WTC11 (cell line): ENCODE measurements at regions not wholly inside any gene's neighbourhood (a gene's known extent, or its start where the extent isn't known, plus 50 kb on each side); places are given as distances from the start of the nearest gene placed in this dataset.

Experiments used
- ATAC-seq: fragments of 200-7000 bp; cut with Tn5 transposase; 2 replicates; pipeline ENCODE4 v1.10.0; 2021; ENCODE audit warnings: mild to moderate bottlenecking, moderate library complexity
- CTCF ChIA-PET: fragments of 300-600 bp; sonication (Branson Sonifier 250); formaldehyde crosslinking; loops from one replicate; lab custom pipeline; 2021; ENCODE audit warnings: antibody characterized with exemption; lab: Charles Lee
- POLR2A ChIA-PET: fragments of 350-600 bp; sonication (Branson Sonifier 250); formaldehyde crosslinking; loops from one replicate; lab custom pipeline; 2021; ENCODE audit warnings: antibody characterized with exemption; lab: Charles Lee
- DNase-seq: peaks from one replicate; pipeline ENCODE4 v3.0.0; 2021; ENCODE audit warnings: low spot score
- H3K27ac Mint-ChIP-seq: 2 replicates; pipeline ENCODE4 v1.8.0; 2021; ENCODE audit warnings: mixed read lengths
- H3K27me3 Mint-ChIP-seq: 2 replicates; pipeline ENCODE4 v1.8.0; 2021; ENCODE audit warnings: low read depth, mild to moderate bottlenecking, moderate library complexity, mixed read lengths
- H3K36me3 Mint-ChIP-seq: 2 replicates; pipeline ENCODE4 v1.8.0; 2021; ENCODE audit warnings: mixed read lengths
- H3K4me1 Mint-ChIP-seq: 2 replicates; pipeline ENCODE4 v1.8.0; 2022; ENCODE audit warnings: mixed read lengths
- H3K4me3 Mint-ChIP-seq: 2 replicates; pipeline ENCODE4 v1.8.0; 2021; ENCODE audit warnings: mild to moderate bottlenecking, moderate library complexity, mixed read lengths
- H3K9me3 Mint-ChIP-seq: 2 replicates; pipeline ENCODE4 v1.8.0; 2021; ENCODE audit warnings: mixed read lengths
- ATF1 ChIP-seq: sonication (generic); formaldehyde crosslinking; IDR thresholded peaks from 2 replicates; pipeline ENCODE4 v1.8.1; 2023; ENCODE audit warnings: mild to moderate bottlenecking, moderate library complexity, missing genetic modification reagents
- CREM ChIP-seq: sonication (generic); formaldehyde crosslinking; IDR thresholded peaks from 2 replicates; pipeline ENCODE4 v1.8.1; 2022; ENCODE audit warnings: mild to moderate bottlenecking, missing genetic modification reagents, moderate library complexity
- FOXP1 ChIP-seq: sonication (generic); formaldehyde crosslinking; IDR thresholded peaks from 2 replicates; pipeline ENCODE4 v1.8.0; 2022; ENCODE audit warnings: missing genetic modification reagents, mild to moderate bottlenecking, moderate library complexity, borderline replicate concordance
- GABPB1 ChIP-seq: sonication (generic); formaldehyde crosslinking; IDR thresholded peaks from 2 replicates; pipeline ENCODE4 v1.8.1; 2023; ENCODE audit warnings: mild to moderate bottlenecking, missing genetic modification reagents
- MYBL2 ChIP-seq: sonication (generic); formaldehyde crosslinking; IDR thresholded peaks from 2 replicates; pipeline ENCODE4 v1.8.1; 2023; ENCODE audit warnings: mild to moderate bottlenecking, moderate library complexity, missing genetic modification reagents
- NFATC4 ChIP-seq: fragments of 250-450 bp; sonication (Bioruptor Pico); IDR thresholded peaks from 2 replicates; pipeline ENCODE4 v1.9.0; 2021; ENCODE audit warnings: mild to moderate bottlenecking
- RELA ChIP-seq: sonication (generic); formaldehyde crosslinking; IDR thresholded peaks from 2 replicates; pipeline ENCODE4 v1.8.1; 2022; ENCODE audit warnings: missing genetic modification reagents, mild to moderate bottlenecking, borderline replicate concordance
- RORB ChIP-seq: fragments of 250-450 bp; sonication (Bioruptor Pico); IDR thresholded peaks from 2 replicates; pipeline ENCODE4 v1.9.0; 2021; ENCODE audit warnings: mild to moderate bottlenecking
- TEAD4 ChIP-seq: sonication (generic); formaldehyde crosslinking; IDR thresholded peaks from 2 replicates; pipeline ENCODE4 v1.8.0; 2022; ENCODE audit warnings: mild to moderate bottlenecking, missing genetic modification reagents
- ZNF121 ChIP-seq: sonication (generic); formaldehyde crosslinking; IDR thresholded peaks from 2 replicates; pipeline ENCODE4 v1.8.0; 2023; ENCODE audit warnings: missing genetic modification reagents
- ZNF219 ChIP-seq: sonication (generic); formaldehyde crosslinking; IDR thresholded peaks from 2 replicates; pipeline ENCODE4 v1.8.0; 2023; ENCODE audit warnings: missing genetic modification reagents, mild to moderate bottlenecking, borderline replicate concordance
- ZNF232 ChIP-seq: sonication (generic); formaldehyde crosslinking; IDR thresholded peaks from 2 replicates; pipeline ENCODE4 v1.8.0; 2022; ENCODE audit warnings: mild to moderate bottlenecking, missing genetic modification reagents
- ZNF317 ChIP-seq: sonication (generic); formaldehyde crosslinking; IDR thresholded peaks from 2 replicates; pipeline ENCODE4 v1.8.1; 2023; ENCODE audit warnings: low read depth, mild to moderate bottlenecking, moderate library complexity, missing genetic modification reagents, borderline replicate concordance
- ZNF416 ChIP-seq: fragments of 250-450 bp; sonication (Bioruptor Pico); IDR thresholded peaks from 2 replicates; pipeline ENCODE4 v1.9.0; 2021; ENCODE audit warnings: mild to moderate bottlenecking, inconsistent platforms
- TF ChIP-seq, protein P1 (sequence below): sonication (generic); formaldehyde crosslinking; IDR thresholded peaks from 2 replicates; pipeline ENCODE4 v1.8.1; 2022; ENCODE audit warnings: mild to moderate bottlenecking, missing genetic modification reagents, moderate library complexity, borderline replicate concordance
- TF ChIP-seq, protein P2 (sequence below): fragments of 200-600 bp; IDR thresholded peaks from 2 replicates; pipeline ENCODE4 v1.8.0; 2022; ENCODE audit warnings: antibody characterized with exemption
- TF ChIP-seq, protein P3 (sequence below): fragments of 250-450 bp; sonication (Bioruptor Pico); IDR thresholded peaks from 2 replicates; pipeline ENCODE4 v1.9.0; 2021; ENCODE audit warnings: moderate library complexity, mild to moderate bottlenecking, inconsistent platforms, borderline replicate concordance
- TF ChIP-seq, protein P4 (sequence below): fragments of 250-450 bp; sonication (Bioruptor Pico); conservative IDR thresholded peaks from 2 replicates; pipeline ENCODE4 v1.9.0; 2021; ENCODE audit warnings: mild to moderate bottlenecking
- TF ChIP-seq, protein P5 (sequence below): sonication (generic); formaldehyde crosslinking; conservative IDR thresholded peaks from 2 replicates; pipeline ENCODE4 v1.8.1; 2023; ENCODE audit warnings: mild to moderate bottlenecking, low read depth, missing genetic modification reagents, moderate library complexity
- TF ChIP-seq, protein P6 (sequence below): sonication (generic); formaldehyde crosslinking; conservative IDR thresholded peaks from 2 replicates; pipeline ENCODE4 v1.8.1; 2022; ENCODE audit warnings: mild to moderate bottlenecking, missing genetic modification reagents
- TF ChIP-seq, protein P7 (sequence below): sonication (generic); formaldehyde crosslinking; IDR thresholded peaks from 2 replicates; pipeline ENCODE4 v1.8.0; 2022; ENCODE audit warnings: mild to moderate bottlenecking, missing genetic modification reagents

DNA sequence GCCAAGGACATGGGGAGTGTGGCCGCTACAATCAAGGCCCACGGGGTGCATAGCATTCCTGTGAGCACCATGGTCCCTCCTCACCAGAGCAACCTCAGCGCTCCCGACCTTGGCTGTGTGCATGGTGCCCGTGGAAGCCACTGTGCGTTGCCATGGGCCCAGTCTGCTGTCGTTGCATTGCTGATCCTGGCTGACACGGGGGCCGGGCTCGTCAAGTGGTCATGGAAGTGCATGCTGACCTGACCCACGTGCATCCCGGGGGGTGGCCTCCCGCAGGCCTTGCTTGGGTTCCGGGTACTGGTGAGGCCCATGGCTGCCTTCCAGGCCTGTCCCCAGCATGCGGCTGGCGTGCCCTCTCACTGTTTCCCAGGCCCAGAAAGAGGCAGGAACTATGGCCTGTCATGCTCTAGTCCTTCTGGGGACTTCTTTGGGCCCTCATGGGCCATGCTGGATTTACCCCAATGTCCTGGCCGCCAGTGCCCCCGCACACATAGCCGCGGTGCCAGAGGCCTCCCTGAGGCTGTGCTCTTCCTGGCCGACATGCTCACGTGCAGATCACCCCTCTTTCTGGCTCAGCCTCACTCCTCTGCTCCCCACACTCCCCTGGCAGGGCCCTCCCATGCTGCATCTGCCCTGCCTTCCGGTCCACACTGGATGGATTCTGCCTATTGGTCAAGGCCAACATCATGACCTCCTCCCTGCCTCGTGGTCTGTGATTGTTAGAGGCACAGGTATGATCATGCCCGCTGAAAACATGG is 1258.0 kb downstream of the BRD1 start (continued):
- TF ChIP-seq, protein P1, sequence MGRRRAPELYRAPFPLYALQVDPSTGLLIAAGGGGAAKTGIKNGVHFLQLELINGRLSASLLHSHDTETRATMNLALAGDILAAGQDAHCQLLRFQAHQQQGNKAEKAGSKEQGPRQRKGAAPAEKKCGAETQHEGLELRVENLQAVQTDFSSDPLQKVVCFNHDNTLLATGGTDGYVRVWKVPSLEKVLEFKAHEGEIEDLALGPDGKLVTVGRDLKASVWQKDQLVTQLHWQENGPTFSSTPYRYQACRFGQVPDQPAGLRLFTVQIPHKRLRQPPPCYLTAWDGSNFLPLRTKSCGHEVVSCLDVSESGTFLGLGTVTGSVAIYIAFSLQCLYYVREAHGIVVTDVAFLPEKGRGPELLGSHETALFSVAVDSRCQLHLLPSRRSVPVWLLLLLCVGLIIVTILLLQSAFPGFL (CRISPR knock-in tag), result no peak
- TF ChIP-seq, protein P2, sequence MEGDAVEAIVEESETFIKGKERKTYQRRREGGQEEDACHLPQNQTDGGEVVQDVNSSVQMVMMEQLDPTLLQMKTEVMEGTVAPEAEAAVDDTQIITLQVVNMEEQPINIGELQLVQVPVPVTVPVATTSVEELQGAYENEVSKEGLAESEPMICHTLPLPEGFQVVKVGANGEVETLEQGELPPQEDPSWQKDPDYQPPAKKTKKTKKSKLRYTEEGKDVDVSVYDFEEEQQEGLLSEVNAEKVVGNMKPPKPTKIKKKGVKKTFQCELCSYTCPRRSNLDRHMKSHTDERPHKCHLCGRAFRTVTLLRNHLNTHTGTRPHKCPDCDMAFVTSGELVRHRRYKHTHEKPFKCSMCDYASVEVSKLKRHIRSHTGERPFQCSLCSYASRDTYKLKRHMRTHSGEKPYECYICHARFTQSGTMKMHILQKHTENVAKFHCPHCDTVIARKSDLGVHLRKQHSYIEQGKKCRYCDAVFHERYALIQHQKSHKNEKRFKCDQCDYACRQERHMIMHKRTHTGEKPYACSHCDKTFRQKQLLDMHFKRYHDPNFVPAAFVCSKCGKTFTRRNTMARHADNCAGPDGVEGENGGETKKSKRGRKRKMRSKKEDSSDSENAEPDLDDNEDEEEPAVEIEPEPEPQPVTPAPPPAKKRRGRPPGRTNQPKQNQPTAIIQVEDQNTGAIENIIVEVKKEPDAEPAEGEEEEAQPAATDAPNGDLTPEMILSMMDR, result no peak

DNA sequence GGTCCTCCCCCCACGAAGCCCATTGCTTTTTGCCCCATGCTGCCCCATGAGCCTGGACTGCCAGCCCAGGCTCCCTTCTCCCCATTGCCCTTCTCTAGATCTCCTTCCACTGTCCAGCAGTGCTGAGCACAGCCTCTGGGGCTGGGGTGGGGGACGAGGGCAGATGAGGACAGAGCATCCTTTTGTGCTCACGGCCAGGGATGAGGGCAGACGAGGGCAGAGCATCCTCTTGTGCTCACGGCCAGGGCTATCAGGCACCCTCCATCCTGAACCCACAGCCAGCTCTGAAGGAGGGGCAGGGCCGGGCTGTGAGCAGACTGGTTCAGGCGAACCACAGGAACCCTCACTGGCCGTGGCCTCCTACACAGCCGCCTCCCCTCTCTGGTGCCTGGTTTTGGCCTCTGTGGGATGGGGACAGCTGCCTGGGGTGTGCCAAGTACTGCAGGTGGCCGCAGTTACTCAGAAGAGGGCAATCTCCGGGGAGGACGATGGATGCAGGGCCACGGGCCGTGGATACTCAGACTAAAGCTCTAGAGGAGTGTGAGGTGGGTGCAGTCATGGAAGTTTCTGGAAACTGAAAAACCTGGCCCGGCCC is 1258.8 kb downstream of the BRD1 start:
- Mint-ChIP-seq H3K36me3 (peaks cover 23% of the 10 kb centered on the region), H3K4me3 (no peak overlapping the region), H3K4me1 (no peaks in the 10 kb centered on the region), H3K27ac (no peak overlapping the region), H3K9me3 (peaks cover 21% of the 10 kb centered on the region), H3K27me3 (peaks cover 17% of the 10 kb centered on the region)
- TF ChIP-seq ZNF232 (CRISPR knock-in tag) (no peak), GABPB1 (CRISPR knock-in tag) (no peak), MYBL2 (no peak), NFATC4 (CRISPR knock-in tag) (no peak), ZNF219 (no peak), CREM (CRISPR knock-in tag) (no peak), RELA (CRISPR knock-in tag) (no peak), ATF1 (CRISPR knock-in tag) (no peak), ZNF416 (CRISPR knock-in tag) (no peak), RORB (CRISPR knock-in tag) (no peak), ZNF317 (CRISPR knock-in tag) (no peak), FOXP1 (CRISPR knock-in tag) (no peak), TEAD4 (CRISPR knock-in tag) (no peak), ZNF121 (CRISPR knock-in tag) (no peak)
- TF ChIP-seq, protein P3, sequence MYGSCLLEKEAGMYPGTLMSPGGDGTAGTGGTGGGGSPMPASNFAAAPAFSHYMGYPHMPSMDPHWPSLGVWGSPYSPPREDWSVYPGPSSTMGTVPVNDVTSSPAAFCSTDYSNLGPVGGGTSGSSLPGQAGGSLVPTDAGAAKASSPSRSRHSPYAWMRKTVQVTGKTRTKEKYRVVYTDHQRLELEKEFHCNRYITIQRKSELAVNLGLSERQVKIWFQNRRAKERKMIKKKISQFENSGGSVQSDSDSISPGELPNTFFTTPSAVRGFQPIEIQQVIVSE (CRISPR knock-in tag), result no peak
- TF ChIP-seq, protein P4, sequence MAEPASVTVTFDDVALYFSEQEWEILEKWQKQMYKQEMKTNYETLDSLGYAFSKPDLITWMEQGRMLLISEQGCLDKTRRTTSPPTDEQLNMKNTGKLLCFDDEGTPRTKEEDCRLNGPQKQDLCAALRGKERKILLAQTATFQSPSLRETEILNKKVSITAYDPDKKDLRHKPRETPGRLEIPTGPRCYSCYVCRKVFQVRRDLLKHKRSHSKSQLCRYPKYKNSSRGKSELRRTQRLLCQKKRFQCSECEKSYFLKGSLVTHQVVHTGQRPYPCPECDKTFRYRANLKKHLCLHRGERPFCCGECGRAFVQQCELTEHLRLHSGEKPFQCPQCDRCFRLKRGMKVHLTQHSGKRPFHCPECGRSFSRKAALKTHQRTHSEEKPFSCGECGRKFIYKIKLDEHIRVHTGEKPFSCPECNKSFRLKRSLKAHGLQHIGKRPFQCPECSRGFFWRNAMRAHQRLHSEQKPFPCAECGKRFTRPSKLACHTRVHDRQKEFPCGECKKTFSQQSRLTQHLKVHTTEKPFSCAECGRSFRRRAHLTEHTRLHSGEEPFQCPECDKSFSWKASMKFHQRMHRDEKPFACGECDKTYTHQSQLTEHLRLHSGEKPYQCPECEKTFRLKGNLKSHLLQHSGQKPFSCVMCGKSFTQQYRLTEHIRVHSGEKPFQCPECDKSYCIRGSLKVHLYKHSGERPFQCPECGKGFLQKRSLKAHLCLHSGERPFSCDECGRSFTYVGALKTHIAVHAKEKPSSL (CRISPR knock-in tag), result no peak
- TF ChIP-seq, protein P2, result no peak
- TF ChIP-seq, protein P5, sequence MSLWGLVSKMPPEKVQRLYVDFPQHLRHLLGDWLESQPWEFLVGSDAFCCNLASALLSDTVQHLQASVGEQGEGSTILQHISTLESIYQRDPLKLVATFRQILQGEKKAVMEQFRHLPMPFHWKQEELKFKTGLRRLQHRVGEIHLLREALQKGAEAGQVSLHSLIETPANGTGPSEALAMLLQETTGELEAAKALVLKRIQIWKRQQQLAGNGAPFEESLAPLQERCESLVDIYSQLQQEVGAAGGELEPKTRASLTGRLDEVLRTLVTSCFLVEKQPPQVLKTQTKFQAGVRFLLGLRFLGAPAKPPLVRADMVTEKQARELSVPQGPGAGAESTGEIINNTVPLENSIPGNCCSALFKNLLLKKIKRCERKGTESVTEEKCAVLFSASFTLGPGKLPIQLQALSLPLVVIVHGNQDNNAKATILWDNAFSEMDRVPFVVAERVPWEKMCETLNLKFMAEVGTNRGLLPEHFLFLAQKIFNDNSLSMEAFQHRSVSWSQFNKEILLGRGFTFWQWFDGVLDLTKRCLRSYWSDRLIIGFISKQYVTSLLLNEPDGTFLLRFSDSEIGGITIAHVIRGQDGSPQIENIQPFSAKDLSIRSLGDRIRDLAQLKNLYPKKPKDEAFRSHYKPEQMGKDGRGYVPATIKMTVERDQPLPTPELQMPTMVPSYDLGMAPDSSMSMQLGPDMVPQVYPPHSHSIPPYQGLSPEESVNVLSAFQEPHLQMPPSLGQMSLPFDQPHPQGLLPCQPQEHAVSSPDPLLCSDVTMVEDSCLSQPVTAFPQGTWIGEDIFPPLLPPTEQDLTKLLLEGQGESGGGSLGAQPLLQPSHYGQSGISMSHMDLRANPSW (CRISPR knock-in tag), result no peak
- TF ChIP-seq, protein P6, sequence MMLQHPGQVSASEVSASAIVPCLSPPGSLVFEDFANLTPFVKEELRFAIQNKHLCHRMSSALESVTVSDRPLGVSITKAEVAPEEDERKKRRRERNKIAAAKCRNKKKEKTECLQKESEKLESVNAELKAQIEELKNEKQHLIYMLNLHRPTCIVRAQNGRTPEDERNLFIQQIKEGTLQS (CRISPR knock-in tag), result no peak
- TF ChIP-seq, protein P7, sequence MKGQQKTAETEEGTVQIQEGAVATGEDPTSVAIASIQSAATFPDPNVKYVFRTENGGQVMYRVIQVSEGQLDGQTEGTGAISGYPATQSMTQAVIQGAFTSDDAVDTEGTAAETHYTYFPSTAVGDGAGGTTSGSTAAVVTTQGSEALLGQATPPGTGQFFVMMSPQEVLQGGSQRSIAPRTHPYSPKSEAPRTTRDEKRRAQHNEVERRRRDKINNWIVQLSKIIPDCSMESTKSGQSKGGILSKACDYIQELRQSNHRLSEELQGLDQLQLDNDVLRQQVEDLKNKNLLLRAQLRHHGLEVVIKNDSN (CRISPR knock-in tag), result no peak
- DNase-seq (no peak), ATAC-seq (no peak)
- POLR2A ChIA-PET, result no interaction called here
- CTCF ChIA-PET, result interaction anchor here (1.3 kb wide), 1 partner anchor 8 kb away, joined by 5 read pairs; no protein-coding TSS in a partner anchor
